ENCODE measurements at regions not wholly inside any gene's neighbourhood (a gene's known extent, or its start where the extent isn't known, plus 50 kb on each side); places are given as distances from the start of the nearest gene placed in this dataset.
"Not testable (repeated sequence)": the region's sequence is repeated elsewhere in the genome, so short reads cannot be mapped to it uniquely, and the experiment has no call there.

DNA sequence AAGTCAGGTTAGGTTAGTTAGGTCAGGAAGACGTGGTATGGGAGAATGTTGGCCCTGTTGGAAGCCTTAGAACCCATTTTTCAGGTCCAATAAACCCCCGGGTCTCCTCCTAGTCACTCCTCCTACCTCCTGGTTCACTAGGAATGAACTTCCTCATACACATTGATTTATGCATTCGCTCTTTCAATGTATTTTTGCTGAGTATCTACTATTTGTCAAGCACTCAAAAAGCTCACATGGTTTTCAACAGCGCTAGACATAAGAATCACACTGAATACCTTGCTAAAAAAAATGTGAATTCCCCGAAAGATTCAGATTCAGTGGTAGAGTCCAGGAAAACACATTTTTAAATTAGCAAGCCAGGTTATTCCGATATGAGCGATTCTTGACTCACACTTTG is 85.8 kb upstream of the LRRN2 start:
- H3K4me3 ChIP-seq (ENCODE audit: control insufficient read depth, low read depth, low read length): no peak overlapping the region
- no peak for DNase-seq (ENCODE audit: low read depth)
- TF ChIP-seq, protein P1, sequence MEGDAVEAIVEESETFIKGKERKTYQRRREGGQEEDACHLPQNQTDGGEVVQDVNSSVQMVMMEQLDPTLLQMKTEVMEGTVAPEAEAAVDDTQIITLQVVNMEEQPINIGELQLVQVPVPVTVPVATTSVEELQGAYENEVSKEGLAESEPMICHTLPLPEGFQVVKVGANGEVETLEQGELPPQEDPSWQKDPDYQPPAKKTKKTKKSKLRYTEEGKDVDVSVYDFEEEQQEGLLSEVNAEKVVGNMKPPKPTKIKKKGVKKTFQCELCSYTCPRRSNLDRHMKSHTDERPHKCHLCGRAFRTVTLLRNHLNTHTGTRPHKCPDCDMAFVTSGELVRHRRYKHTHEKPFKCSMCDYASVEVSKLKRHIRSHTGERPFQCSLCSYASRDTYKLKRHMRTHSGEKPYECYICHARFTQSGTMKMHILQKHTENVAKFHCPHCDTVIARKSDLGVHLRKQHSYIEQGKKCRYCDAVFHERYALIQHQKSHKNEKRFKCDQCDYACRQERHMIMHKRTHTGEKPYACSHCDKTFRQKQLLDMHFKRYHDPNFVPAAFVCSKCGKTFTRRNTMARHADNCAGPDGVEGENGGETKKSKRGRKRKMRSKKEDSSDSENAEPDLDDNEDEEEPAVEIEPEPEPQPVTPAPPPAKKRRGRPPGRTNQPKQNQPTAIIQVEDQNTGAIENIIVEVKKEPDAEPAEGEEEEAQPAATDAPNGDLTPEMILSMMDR (IDR thresholded peaks at IDR 0.05; ENCODE audit: control insufficient read depth, insufficient read depth, low read depth, low read length, missing control alignments): no peak

- H3K4me3 ChIP-seq (ENCODE audit: control insufficient read depth, low read depth, low read length): no peak overlapping the region
- TF ChIP-seq, protein P1 (IDR thresholded peaks at IDR 0.05; ENCODE audit: control insufficient read depth, insufficient read depth, low read depth, low read length, missing control alignments): no peak
- DNase-seq (ENCODE audit: low read depth): no peak
These were observed 87.7 kb upstream of the LRRN2 start for GRCh38 chr1:204773246-204773645.

DNA sequence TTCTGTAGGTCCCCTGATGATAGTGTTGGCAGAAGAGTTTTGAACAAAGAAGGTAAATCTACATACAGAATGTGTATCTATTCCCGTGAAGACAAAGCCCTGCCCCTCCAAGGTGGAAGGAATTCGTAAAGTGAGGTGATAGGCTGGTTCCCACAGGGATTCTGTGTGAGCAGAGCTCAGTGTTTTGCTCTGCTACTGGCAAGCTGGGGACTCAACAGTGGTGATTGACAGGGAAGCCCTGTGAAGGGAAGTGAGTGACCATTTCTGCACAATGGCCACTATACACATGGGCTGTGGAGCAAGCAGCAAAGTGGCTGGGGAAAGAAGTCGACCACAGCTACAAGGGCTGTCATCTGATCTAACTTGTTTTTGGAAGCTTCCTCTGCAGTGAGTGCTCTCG is 90.0 kb upstream of the LRRN2 start:
- TF ChIP-seq, protein P1 (IDR thresholded peaks at IDR 0.05; ENCODE audit: control insufficient read depth, insufficient read depth, low read depth, low read length, missing control alignments): no peak
- H3K4me3 ChIP-seq (ENCODE audit: control insufficient read depth, low read depth, low read length): no peak overlapping the region
- DNase-seq (ENCODE audit: low read depth): no peak

- TF ChIP-seq, protein P1 (IDR thresholded peaks at IDR 0.05; ENCODE audit: control insufficient read depth, insufficient read depth, low read depth, low read length, missing control alignments): no peak
- no peak overlapping the region for H3K4me3 ChIP-seq (ENCODE audit: control insufficient read depth, low read depth, low read length)
- no peak for DNase-seq (ENCODE audit: low read depth)
These were observed 92.1 kb upstream of the LRRN2 start for GRCh38 chr1:204777591-204777990.

- no peak for DNase-seq (ENCODE audit: low read depth)
- TF ChIP-seq, protein P1 (IDR thresholded peaks at IDR 0.05; ENCODE audit: control insufficient read depth, insufficient read depth, low read depth, low read length, missing control alignments): no peak
- H3K4me3 ChIP-seq (ENCODE audit: control insufficient read depth, low read depth, low read length): no peak overlapping the region
These were observed 90.0 kb upstream of the NFASC start for GRCh38 chr1:204780630-204781029.

DNA sequence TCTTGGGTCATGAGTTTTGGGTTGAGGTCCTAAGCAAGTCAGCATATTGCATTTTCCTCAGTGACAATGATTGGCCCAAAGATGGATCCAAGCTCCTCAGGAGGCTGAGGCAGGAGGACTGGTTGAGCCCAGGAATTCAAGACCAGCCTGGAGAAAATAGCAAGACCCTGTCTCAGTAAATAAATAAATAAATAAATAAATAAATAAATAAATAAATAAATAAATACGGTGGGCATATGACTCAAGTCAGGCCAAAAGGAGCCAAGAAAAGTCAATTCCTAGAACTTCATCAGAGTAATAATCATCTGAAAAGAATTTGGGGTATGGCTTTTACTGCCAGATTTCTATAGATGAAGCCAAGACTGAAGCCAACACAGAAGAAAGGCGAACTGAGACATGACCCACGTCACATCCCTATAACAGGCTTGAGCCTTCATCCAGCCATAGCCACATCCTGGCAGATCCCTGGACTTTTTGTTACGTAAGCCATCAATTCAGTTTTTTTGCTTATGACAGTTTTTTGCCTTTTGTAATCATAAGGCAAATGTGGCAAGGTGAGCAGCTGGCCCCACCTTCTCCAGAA is 88.5 kb upstream of the NFASC start:
- TF ChIP-seq, protein P1 (IDR thresholded peaks at IDR 0.05; ENCODE audit: control insufficient read depth, insufficient read depth, low read depth, low read length, missing control alignments): no peak
- no peak for DNase-seq (ENCODE audit: low read depth)
- no peak overlapping the region for H3K4me3 ChIP-seq (ENCODE audit: control insufficient read depth, low read depth, low read length)

- not testable (repeated sequence) for H3K4me3 ChIP-seq (ENCODE audit: control insufficient read depth, low read depth, low read length); DNase-seq (ENCODE audit: low read depth)
These were observed 85.6 kb upstream of the NFASC start for GRCh38 chr1:204785023-204785422.
